Heart right ventricle (tissue), 16 donors: ENCODE measurements at regions not wholly inside any gene's neighbourhood (a gene's known extent, or its start where the extent isn't known, plus 50 kb on each side); places are given as distances from the start of the nearest gene placed in this dataset.

Source experiments
- ATAC-seq, 8 donors: fragments of 200-7000 bp; cut with Tn5 transposase; one replicate each; pipeline ENCODE4 v1.9.1; 2020; ENCODE audit warnings: mild to moderate bottlenecking in 8 of 8, moderate library complexity in 8 of 8, moderate number of reproducible peaks in 1 of 8
- DNase-seq, 2 donors: peaks; one replicate each; pipeline ENCODE4 v3.0.0-alpha.2; 2020
- H3K27ac ChIP-seq, 10 donors: fragments of 200-600 bp; sonication (generic) in 2 of 10; one replicate each; pipeline versions ENCODE4 v1.5.0 to v1.8.0; 2020 to 2022; ENCODE audit warnings: mild to moderate bottlenecking in 3 of 10
- H3K27me3 ChIP-seq, 7 donors: fragments of 200-600 bp; one replicate each; pipeline ENCODE4 v1.8.0; 2021 to 2022; ENCODE audit warnings: mild to moderate bottlenecking in 2 of 7
- H3K36me3 ChIP-seq, 9 donors: fragments of 200-600 bp; sonication (generic) in 1 of 9; one replicate each; pipeline versions ENCODE4 v1.5.0 to v1.8.0; 2020 to 2022; ENCODE audit warnings: mild to moderate bottlenecking in 2 of 9
- H3K4me1 ChIP-seq, 9 donors: fragments of 200-600 bp; sonication (generic) in 1 of 9; one replicate each; pipeline versions ENCODE4 v1.5.0 to v1.8.0; 2020 to 2022; ENCODE audit warnings: mild to moderate bottlenecking in 4 of 9
- H3K4me3 ChIP-seq, 10 donors: fragments of 200-600 bp; sonication (generic) in 2 of 10; one replicate each; pipeline versions ENCODE4 v1.5.0 to v1.8.0; 2020 to 2022; ENCODE audit warnings: mild to moderate bottlenecking in 7 of 10, moderate library complexity in 2 of 10
- H3K9me3 ChIP-seq, 11 donors: fragments of 200-600 bp in 10 of 11; sonication (generic) in 2 of 11; one replicate each; pipeline versions ENCODE4 v1.5.0 to v1.8.0; 2013 to 2022; ENCODE audit warnings: mild to moderate bottlenecking in 2 of 11, control low read depth in 1 of 11, moderate library complexity in 1 of 11
- CTCF ChIP-seq, 9 donors: fragments of 200-600 bp; sonication (generic) in 2 of 9; IDR thresholded peaks; one replicate each; pipeline versions ENCODE4 v1.5.0 to v1.8.0; 2021 to 2022; ENCODE audit warnings: antibody characterized with exemption in 9 of 9, mild to moderate bottlenecking in 5 of 9, moderate library complexity in 1 of 9
- WGBS, 2 donors: extraction: QIAGEN DNeasy Blood & Tissue Kit; methylation state at CpG; one replicate each; pipeline ENCODE4 v1.1.7; 2013; ENCODE audit warnings: inconsistent platforms in 1 of 2; 5-methylcytosine and 5-hydroxymethylcytosine counted together
- intact Hi-C, 10 donors: fragments of 100-400 bp; cut with DNase I; formaldehyde crosslinking; loops; one replicate each; pipeline versions ENCODE4 v1.11.1 to v1.14.2; 2022
- donor health status: Arrhythmogenic right ventricular cardiomyopathy.
- donor health status: ischemic (EF 13 %, LVEDD 7.1; RV severe dilation, severe dysfunction).
- donor health status: healthy with polysubstance abuse.
- donor health status: DM: no; HTN: yes; CAD: no.
- donor health status: DM: no; HTN: no; CAD: no.
- donor health status: ischemic (EF 25% LVEDD 6.9; RV normal size, moderate dysfunction).
- donor health status: ischemic (EF 25% LVEDD 5.7; RV mildly dilated, moderate dysfunction).
- donor health status: healthy.
- donor health status: DM: yes; HTN: yes; CAD: no.
- donor health status: Ischemic cardiomyopathy.
- donor health status: ischemic (EF 35%, LVEDD 5.7; RV mildly dilated, moderate dysfunction).
- donor health status: nonischemic (EF 11% LVEDD 7.7; RV severe dilation, severe dysfunction).
- donor health status: DM: yes; HTN: yes; CAD: no.
- donor health status: PGD.
- donor health status: ischemic (EF 29% LVEDD 5.4; RV normal size, mild dysfunction).
- donor health status: nonischemic (EF 23%, LVEDD 6.1; RV moderate dilation, normal function).

GRCh38 chr16:79677799-79678530 is 77.4 kb upstream of the MAF start:
- Histone ChIP-seq H3K9me3 (peaks cover 0 to 11% (median 5%) of the 10 kb centered on the region in 11 donors), H3K27ac (no peak overlapping the region), H3K4me3 (no peak overlapping the region), H3K4me1 (no peaks in the 10 kb centered on the region), H3K27me3 (no peaks in the 10 kb centered on the region), H3K36me3 (no peaks in the 10 kb centered on the region)
- intact Hi-C loops, result no loop called here
- WGBS, 2 donors, result 89 to 94% methylated on average over 6 of the region's 6 CpGs
- DNase-seq (no peak), ATAC-seq (no peak)
- no peak for TF ChIP-seq CTCF (IDR thresholded peaks at IDR 0.05)

- no peak for TF ChIP-seq CTCF (IDR thresholded peaks at IDR 0.05)
- H3K4me3 ChIP-seq, result no peak overlapping the region
- no peak for ATAC-seq
- no peaks in the 10 kb centered on the region for H3K27me3 ChIP-seq
- no peaks in the 10 kb centered on the region for H3K4me1 ChIP-seq
- WGBS, 2 donors, result 66 to 75% methylated on average over 3 of the region's 3 CpGs
- intact Hi-C loops, result no loop called here
- DNase-seq, result no peak
- H3K9me3 ChIP-seq, result peaks cover 0 to 9% (median 0%) of the 10 kb centered on the region in 11 donors
- no peaks in the 10 kb centered on the region for H3K36me3 ChIP-seq
- no peak overlapping the region for H3K27ac ChIP-seq
These were observed 73.1 kb upstream of the MAF start for GRCh38 chr16:79673635-79674034.

- no peak for DNase-seq
- Histone ChIP-seq H3K9me3 (peaks cover 0 to 11% (median 0%) of the 10 kb centered on the region in 11 donors), H3K36me3 (no peaks in the 10 kb centered on the region), H3K27me3 (no peaks in the 10 kb centered on the region), H3K4me3 (no peak overlapping the region), H3K27ac (no peak overlapping the region), H3K4me1 (no peaks in the 10 kb centered on the region)
- no peak for ATAC-seq
- 91 to 98% methylated on average over 2 of the region's 2 CpGs for WGBS, 2 donors
- intact Hi-C loops, result no loop called here
- no peak for TF ChIP-seq CTCF (IDR thresholded peaks at IDR 0.05)
These were observed 72.0 kb upstream of the MAF start for GRCh38 chr16:79672524-79672923.

GRCh38 chr16:79668502-79668901 is 68.0 kb upstream of the MAF start:
- Histone ChIP-seq H3K36me3 (no peaks in the 10 kb centered on the region), H3K27ac (no peak overlapping the region), H3K9me3 (peaks cover 0 to 11% (median 0%) of the 10 kb centered on the region in 11 donors), H3K27me3 (peaks cover 0 to 3% (median 0%) of the 10 kb centered on the region in 7 donors), H3K4me1 (peaks cover 0 to 7% (median 0%) of the 10 kb centered on the region in 9 donors), H3K4me3 (no peak overlapping the region)
- DNase-seq (no peak), ATAC-seq (no peak)
- WGBS, 2 donors, result 84 to 88% methylated on average over 4 of the region's 4 CpGs
- intact Hi-C loops, result no loop called here
- TF ChIP-seq CTCF (IDR thresholded peaks at IDR 0.05), result no peak
